ENCODE measurements at regions not wholly inside any gene's neighbourhood (a gene's known extent, or its start where the extent isn't known, plus 50 kb on each side); places are given as distances from the start of the nearest gene placed in this dataset.
A peak's percentile ranks its signal among the peaks of the same experiment; 100 is the strongest.

DNA sequence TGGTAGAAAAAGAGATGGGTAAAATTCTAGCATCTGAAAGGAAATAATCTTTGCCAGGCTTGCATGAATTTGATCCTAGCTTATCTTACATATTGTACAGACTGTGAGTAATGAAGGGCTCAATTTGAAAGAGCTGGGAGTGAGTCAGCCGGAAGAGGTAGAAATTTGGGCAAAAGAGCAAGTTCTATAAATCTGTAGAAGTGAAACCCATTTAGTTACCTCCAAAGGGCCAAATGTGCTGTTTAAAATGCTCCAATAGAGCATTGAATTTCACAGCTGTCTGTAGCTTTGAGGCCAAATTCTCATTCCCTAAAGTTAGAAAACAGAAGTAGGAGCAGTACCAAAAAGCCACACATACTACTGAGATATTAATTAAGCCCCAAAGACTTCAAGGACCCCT is 466.1 kb downstream of the BTBD3 start:
- DNase-seq (ENCODE audit: unreplicated experiment) = peak; percentile 34
- BruUV-seq (replicated peaks) = no TSS peak
- ChIA-PET POLR2A (interaction anchor here (0.6 to 0.9 kb wide), 3 partner anchors 27 to 900 kb away, joined by 3 to 4 read pairs (median 3); no protein-coding TSS in a partner anchor), CTCF (interaction anchor here (0.7 kb wide), 1 partner anchor 356 kb away, joined by 3 read pairs; no protein-coding TSS in a partner anchor)
- H3K4me1 Mint-ChIP-seq (ENCODE audit: insufficient read depth, unreplicated experiment) = no peaks in the 10 kb centered on the region
- intact Hi-C loops (cut with micrococcal nuclease) = no loop called here
- TF ChIP-seq, protein P1, sequence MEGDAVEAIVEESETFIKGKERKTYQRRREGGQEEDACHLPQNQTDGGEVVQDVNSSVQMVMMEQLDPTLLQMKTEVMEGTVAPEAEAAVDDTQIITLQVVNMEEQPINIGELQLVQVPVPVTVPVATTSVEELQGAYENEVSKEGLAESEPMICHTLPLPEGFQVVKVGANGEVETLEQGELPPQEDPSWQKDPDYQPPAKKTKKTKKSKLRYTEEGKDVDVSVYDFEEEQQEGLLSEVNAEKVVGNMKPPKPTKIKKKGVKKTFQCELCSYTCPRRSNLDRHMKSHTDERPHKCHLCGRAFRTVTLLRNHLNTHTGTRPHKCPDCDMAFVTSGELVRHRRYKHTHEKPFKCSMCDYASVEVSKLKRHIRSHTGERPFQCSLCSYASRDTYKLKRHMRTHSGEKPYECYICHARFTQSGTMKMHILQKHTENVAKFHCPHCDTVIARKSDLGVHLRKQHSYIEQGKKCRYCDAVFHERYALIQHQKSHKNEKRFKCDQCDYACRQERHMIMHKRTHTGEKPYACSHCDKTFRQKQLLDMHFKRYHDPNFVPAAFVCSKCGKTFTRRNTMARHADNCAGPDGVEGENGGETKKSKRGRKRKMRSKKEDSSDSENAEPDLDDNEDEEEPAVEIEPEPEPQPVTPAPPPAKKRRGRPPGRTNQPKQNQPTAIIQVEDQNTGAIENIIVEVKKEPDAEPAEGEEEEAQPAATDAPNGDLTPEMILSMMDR (IDR thresholded peaks at IDR 0.05; ENCODE audit: unreplicated experiment) = no peak
- H3K9me3 Mint-ChIP-seq (ENCODE audit: unreplicated experiment) = peaks cover 17% of the 10 kb centered on the region
- H3K4me3 Mint-ChIP-seq (ENCODE audit: unreplicated experiment) = no peak overlapping the region
- H3K27me3 Mint-ChIP-seq (ENCODE audit: insufficient read depth, unreplicated experiment) = no peaks in the 10 kb centered on the region
- no peaks in the 10 kb centered on the region for H3K36me3 Mint-ChIP-seq (ENCODE audit: insufficient read depth, unreplicated experiment)
- no peak overlapping the region for H3K27ac Mint-ChIP-seq (ENCODE audit: low read depth, unreplicated experiment)

DNA sequence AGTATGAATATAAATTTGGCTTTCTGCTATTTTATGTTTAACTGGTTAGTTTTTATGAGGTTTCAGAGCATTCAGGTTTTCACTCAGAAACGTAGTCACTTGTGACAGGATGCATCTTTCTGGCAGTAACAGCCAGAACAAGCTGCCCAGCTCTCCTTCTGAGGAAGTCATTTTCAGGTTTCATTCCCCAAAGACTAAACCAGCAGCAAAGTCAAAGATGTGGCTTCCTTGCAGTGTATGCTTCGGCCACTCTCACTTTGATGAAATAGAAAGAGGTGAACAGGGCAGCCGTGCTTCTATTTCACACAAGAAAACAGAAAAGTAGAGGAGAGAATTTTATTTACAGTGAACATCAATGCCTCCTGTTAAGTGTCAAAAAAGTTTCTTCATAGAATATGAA is 469.1 kb downstream of the BTBD3 start:
- intact Hi-C loops (cut with micrococcal nuclease) = no loop called here
- no peaks in the 10 kb centered on the region for H3K36me3 Mint-ChIP-seq (ENCODE audit: insufficient read depth, unreplicated experiment)
- no peaks in the 10 kb centered on the region for H3K9me3 Mint-ChIP-seq (ENCODE audit: unreplicated experiment)
- no peak overlapping the region for H3K27ac Mint-ChIP-seq (ENCODE audit: low read depth, unreplicated experiment)
- H3K27me3 Mint-ChIP-seq (ENCODE audit: insufficient read depth, unreplicated experiment) = no peaks in the 10 kb centered on the region
- TF ChIP-seq, protein P1 (IDR thresholded peaks at IDR 0.05; ENCODE audit: unreplicated experiment) = no peak
- H3K4me3 Mint-ChIP-seq (ENCODE audit: unreplicated experiment) = no peak overlapping the region
- CTCF ChIA-PET = no interaction called here
- BruUV-seq (replicated peaks) = no TSS peak
- DNase-seq (ENCODE audit: unreplicated experiment) = no peak
- H3K4me1 Mint-ChIP-seq (ENCODE audit: insufficient read depth, unreplicated experiment) = no peaks in the 10 kb centered on the region
- POLR2A ChIA-PET = no interaction called here

DNA sequence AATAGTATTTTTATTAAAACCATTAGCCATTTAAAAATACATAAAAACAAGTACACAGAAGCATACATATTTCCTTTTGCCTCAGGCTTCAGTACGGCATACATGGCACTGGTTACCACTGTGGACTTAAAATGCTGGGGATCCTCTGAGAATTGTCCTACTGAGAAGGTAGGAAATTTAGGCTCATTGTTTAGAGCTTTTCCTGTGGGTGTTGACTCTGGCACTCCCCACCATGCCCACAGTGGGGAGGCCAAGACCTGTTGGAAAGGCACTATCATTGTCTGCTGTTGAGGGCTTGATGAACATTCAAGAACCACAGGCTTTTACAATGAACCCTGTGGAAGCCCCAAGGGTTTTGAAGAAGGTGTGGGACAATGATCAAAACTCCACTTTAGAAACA is 473.4 kb downstream of the BTBD3 start:
- no TSS peak for BruUV-seq (replicated peaks)
- TF ChIP-seq, protein P1 (IDR thresholded peaks at IDR 0.05; ENCODE audit: unreplicated experiment) = no peak
- Mint-ChIP-seq H3K36me3 (ENCODE audit: insufficient read depth, unreplicated experiment) (no peaks in the 10 kb centered on the region), H3K9me3 (ENCODE audit: unreplicated experiment) (no peaks in the 10 kb centered on the region), H3K27me3 (ENCODE audit: insufficient read depth, unreplicated experiment) (no peaks in the 10 kb centered on the region), H3K4me1 (ENCODE audit: insufficient read depth, unreplicated experiment) (no peaks in the 10 kb centered on the region), H3K4me3 (ENCODE audit: unreplicated experiment) (no peak overlapping the region), H3K27ac (ENCODE audit: low read depth, unreplicated experiment) (no peak overlapping the region)
- ChIA-PET CTCF (interaction anchor here (0.7 to 1.0 kb wide), 2 partner anchors 33 to 535 kb away, joined by 3 read pairs; no protein-coding TSS in a partner anchor), POLR2A (no interaction called here)
- no peak for DNase-seq (ENCODE audit: unreplicated experiment)
- intact Hi-C loops (cut with micrococcal nuclease) = no loop called here

DNA sequence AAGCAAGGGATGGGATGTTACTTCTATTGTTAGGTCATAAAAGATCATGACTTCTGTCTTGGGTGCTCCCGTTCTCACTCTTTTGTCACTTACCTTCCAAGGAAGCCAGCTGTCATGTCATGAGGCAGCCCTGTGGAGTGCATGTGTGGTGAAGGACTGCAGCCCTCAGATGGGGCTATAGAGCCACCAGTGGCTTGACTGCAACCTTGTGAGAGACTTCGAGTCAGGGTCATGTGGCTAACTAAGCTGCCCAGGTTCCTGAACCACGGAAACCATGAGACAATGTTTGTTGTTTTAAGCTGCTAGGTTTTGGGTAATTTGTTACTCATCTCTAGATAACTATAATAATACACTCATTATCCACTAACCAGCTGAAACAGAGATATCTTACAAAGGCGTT is 477.1 kb downstream of the BTBD3 start:
- ChIA-PET CTCF (interaction anchor here (0.6 kb wide), 1 partner anchor 488 kb away, joined by 3 read pairs; no protein-coding TSS in a partner anchor), POLR2A (no interaction called here)
- Mint-ChIP-seq H3K36me3 (ENCODE audit: insufficient read depth, unreplicated experiment) (no peaks in the 10 kb centered on the region), H3K9me3 (ENCODE audit: unreplicated experiment) (peaks cover 10% of the 10 kb centered on the region), H3K4me3 (ENCODE audit: unreplicated experiment) (no peak overlapping the region), H3K4me1 (ENCODE audit: insufficient read depth, unreplicated experiment) (no peaks in the 10 kb centered on the region), H3K27me3 (ENCODE audit: insufficient read depth, unreplicated experiment) (no peaks in the 10 kb centered on the region), H3K27ac (ENCODE audit: low read depth, unreplicated experiment) (no peak overlapping the region)
- peak; percentile 25 for DNase-seq (ENCODE audit: unreplicated experiment)
- BruUV-seq (replicated peaks) = no TSS peak
- intact Hi-C loops (cut with micrococcal nuclease) = no loop called here
- TF ChIP-seq, protein P1 (IDR thresholded peaks at IDR 0.05; ENCODE audit: unreplicated experiment) = no peak

Measured in MCF 10A (cell line).